Immature natural killer cell (primary cell): ENCODE measurements at regions not wholly inside any gene's neighbourhood (a gene's known extent, or its start where the extent isn't known, plus 50 kb on each side); places are given as distances from the start of the nearest gene placed in this dataset.
"Not testable (repeated sequence)": the region's sequence is repeated elsewhere in the genome, so short reads cannot be mapped to it uniquely, and the experiment has no call there.

Experiments
- DNase-seq, 3 donors: peaks; one replicate each; pipeline ENCODE4 v3.0.0; 2022; ENCODE audit warnings: mixed read lengths in 1 of 3
- H3K27ac Mint-ChIP-seq, 6 donors: one replicate each; pipeline ENCODE4 v1.8.0; 2020; ENCODE audit warnings: mixed read lengths in 6 of 6, mild to moderate bottlenecking in 5 of 6, inconsistent platforms in 4 of 6, moderate library complexity in 3 of 6
- H3K27me3 Mint-ChIP-seq, 3 donors: one replicate each; pipeline ENCODE4 v1.8.0; 2020 to 2021; ENCODE audit warnings: low read depth in 3 of 3, mild to moderate bottlenecking in 3 of 3, mixed read lengths in 3 of 3, moderate library complexity in 3 of 3, inconsistent platforms in 1 of 3
- H3K36me3 Mint-ChIP-seq, 3 donors: one replicate each; pipeline ENCODE4 v1.8.0; 2020; ENCODE audit warnings: mixed read lengths in 3 of 3, inconsistent platforms in 2 of 3, mild to moderate bottlenecking in 2 of 3
- H3K4me1 Mint-ChIP-seq, 2 donors: one replicate each; pipeline ENCODE4 v1.8.0; 2020; ENCODE audit warnings: inconsistent platforms in 2 of 2, mild to moderate bottlenecking in 2 of 2, mixed read lengths in 2 of 2, moderate library complexity in 1 of 2
- H3K4me3 Mint-ChIP-seq, 5 donors: one replicate each; pipeline ENCODE4 v1.8.0; 2020; ENCODE audit warnings: mild to moderate bottlenecking in 5 of 5, mixed read lengths in 5 of 5, inconsistent platforms in 3 of 5, moderate library complexity in 3 of 5
- H3K9me3 Mint-ChIP-seq, 6 donors: one replicate each; pipeline ENCODE4 v1.8.0; 2020; ENCODE audit warnings: mild to moderate bottlenecking in 6 of 6, mixed read lengths in 6 of 6, inconsistent platforms in 4 of 6, moderate library complexity in 3 of 6

DNA sequence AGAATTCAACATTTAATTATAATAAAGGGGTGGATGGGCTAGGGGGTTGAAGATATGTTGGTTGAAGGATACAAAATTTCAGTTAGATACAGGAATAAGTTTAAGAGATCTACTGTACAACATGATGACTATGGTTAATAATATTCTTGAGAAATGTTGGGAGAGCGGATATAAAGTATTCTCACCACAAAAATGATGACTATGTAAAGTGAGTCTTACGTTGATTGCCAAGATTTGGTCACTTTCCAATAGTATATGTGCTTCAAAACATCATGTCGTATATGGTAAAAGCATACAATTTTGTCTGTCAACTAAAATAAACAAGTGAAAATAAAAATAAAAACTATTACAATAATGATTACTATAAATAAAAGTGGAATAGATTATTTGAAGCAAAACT is 802.0 kb downstream of the C12orf50 start:
- no peak for DNase-seq

DNA sequence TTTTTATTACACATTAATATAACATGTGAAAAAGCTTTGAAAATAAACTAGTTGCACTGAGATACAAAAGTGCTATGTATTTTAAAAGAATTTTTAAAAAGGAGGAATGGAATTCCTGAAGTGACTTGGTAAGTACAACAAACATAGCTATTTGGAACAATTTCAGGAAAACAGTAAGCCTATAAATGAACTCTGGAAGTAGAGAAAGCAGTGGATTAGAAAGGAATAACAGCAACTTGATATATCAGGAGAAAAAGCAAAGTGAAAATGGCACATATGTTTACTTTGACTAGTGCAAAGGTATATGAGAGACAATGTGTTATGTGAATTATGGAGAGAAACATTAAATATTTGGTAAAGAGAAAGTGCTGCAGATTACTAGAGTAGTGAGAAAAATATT is 811.7 kb downstream of the C12orf50 start:
- Mint-ChIP-seq H3K27ac (no peak overlapping the region), H3K36me3 (no peaks in the 10 kb centered on the region), H3K4me1 (no peaks in the 10 kb centered on the region), H3K27me3 (no peaks in the 10 kb centered on the region), H3K9me3 (peaks cover 0 to 22% (median 5%) of the 10 kb centered on the region in 6 donors), H3K4me3 (no peak overlapping the region)
- no peak for DNase-seq

More for the DNA sequence above, 802.0 kb downstream of the C12orf50 start:
- Mint-ChIP-seq H3K36me3 (no peaks in the 10 kb centered on the region), H3K27me3 (no peaks in the 10 kb centered on the region), H3K4me3 (no peak overlapping the region), H3K9me3 (peaks cover 0 to 21% (median 7%) of the 10 kb centered on the region in 6 donors), H3K27ac (no peak overlapping the region), H3K4me1 (no peaks in the 10 kb centered on the region)

DNA sequence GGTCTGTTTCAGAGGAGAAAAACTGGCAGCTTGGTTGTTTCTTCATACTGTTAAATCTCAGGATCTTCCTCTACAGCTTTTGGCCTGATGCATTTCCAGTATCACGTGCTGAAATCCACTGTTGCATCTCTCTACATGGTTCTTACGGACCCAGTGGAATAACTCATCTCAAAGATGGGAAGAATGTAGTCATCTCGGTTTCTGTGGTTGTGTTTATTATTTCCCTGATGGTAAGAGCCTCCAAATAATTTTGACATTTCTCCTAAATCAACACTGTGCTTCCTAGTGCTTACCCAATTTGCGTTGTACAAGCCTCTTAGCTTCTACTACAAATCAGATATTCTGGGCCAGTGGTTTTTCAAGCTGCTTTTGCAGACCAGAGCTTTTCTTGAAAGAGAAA is 812.8 kb downstream of the C12orf50 start:
- no peaks in the 10 kb centered on the region for H3K27me3 Mint-ChIP-seq
- no peak for DNase-seq
- H3K4me1 Mint-ChIP-seq = no peaks in the 10 kb centered on the region
- no peak overlapping the region for H3K4me3 Mint-ChIP-seq
- H3K9me3 Mint-ChIP-seq = peaks cover 0 to 30% (median 9%) of the 10 kb centered on the region in 6 donors
- no peaks in the 10 kb centered on the region for H3K36me3 Mint-ChIP-seq
- no peak overlapping the region for H3K27ac Mint-ChIP-seq

DNA sequence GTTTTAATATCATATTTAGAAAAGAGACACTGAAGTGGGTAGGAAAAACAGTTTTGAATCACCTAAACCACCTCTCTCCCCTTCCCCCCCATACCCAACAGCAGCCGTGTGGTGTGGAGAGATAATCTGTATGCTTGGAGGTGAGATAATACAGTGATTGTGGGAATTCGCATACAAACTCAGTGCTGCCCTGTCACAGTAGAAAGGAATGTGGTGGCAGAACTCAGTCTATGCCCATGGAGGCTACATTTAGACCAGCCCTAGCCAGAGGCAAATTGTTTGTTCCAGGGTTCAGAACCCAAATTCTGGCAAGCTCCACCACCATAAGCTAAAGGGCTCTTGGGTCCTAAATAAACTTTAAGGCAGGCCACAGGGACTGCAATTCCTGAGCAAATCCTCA is 827.0 kb downstream of the C12orf50 start:
- peaks cover 0 to 3% (median 0%) of the 10 kb centered on the region in 3 donors for H3K36me3 Mint-ChIP-seq
- no peak overlapping the region for H3K27ac Mint-ChIP-seq
- no peaks in the 10 kb centered on the region for H3K4me1 Mint-ChIP-seq
- peaks cover 0 to 1% (median 0%) of the 10 kb centered on the region in 3 donors for H3K27me3 Mint-ChIP-seq
- peaks cover 19 to 64% (median 26%) of the 10 kb centered on the region in 6 donors for H3K9me3 Mint-ChIP-seq
- H3K4me3 Mint-ChIP-seq = no peak overlapping the region
- DNase-seq = no peak

DNA sequence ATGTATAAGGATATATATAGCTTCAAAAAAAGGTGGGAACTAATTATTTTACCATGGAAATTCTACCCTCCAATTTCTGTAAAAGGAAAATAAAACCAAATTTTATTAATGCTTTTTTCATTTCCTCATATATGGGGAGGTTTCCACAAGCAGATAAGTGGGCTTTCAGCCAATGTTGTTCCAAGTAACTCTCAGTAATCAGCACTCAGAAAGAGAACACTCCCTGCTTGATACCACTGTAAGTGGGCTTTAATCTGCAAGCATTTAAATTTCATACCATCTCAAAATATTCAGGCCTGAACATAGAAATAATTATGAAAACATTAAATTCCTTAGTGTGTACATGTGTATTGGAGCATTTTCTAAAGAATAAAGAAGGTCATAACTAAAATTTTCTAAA is 827.6 kb downstream of the C12orf50 start:
- Mint-ChIP-seq H3K36me3 (peaks cover 0 to 3% (median 0%) of the 10 kb centered on the region in 3 donors), H3K27me3 (peaks cover 0 to 1% (median 0%) of the 10 kb centered on the region in 3 donors), H3K4me1 (no peaks in the 10 kb centered on the region), H3K27ac (no peak overlapping the region), H3K4me3 (no peak overlapping the region), H3K9me3 (peaks cover 16 to 59% (median 23%) of the 10 kb centered on the region in 6 donors)
- no peak for DNase-seq

DNA sequence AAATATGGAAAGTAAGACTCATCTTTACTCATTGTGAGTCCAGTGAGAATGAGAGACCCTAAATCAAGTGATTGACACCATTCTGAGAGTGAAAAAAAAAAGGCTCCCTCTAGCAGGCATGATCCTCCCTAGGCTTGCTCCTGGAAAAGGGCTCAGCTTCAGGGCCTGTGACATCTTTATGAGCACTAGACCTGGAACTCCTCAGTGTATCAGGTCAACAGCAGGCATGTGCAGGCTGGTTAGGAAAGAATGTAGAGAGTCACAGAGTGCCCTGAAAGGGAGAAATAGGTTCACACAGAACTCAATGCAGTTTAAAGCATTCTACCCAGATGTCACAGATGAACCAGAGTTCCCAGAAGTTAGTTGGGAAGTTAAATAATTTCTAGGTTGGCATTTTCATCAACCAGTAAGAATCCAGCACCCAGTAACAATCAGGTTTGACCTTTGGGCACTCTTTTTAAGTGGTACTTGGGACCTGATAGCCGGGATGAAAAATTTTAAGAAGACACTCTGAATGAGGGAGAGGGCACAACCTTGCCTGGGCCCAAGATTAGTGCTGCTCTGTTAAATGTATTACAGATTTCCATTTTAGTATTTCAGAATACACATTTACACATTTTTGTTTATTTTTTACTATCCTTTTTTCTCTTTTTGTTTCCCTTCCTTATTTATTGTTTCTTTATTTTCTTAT is 828.8 kb downstream of the C12orf50 start:
- H3K27me3 Mint-ChIP-seq = peaks cover 0 to 1% (median 0%) of the 10 kb centered on the region in 3 donors
- H3K27ac Mint-ChIP-seq = no peak overlapping the region
- no peak for DNase-seq
- H3K4me1 Mint-ChIP-seq = no peaks in the 10 kb centered on the region
- H3K36me3 Mint-ChIP-seq = peaks cover 0 to 3% (median 0%) of the 10 kb centered on the region in 3 donors
- no peak overlapping the region for H3K4me3 Mint-ChIP-seq
- peaks cover 15 to 50% (median 21%) of the 10 kb centered on the region in 6 donors for H3K9me3 Mint-ChIP-seq

DNA sequence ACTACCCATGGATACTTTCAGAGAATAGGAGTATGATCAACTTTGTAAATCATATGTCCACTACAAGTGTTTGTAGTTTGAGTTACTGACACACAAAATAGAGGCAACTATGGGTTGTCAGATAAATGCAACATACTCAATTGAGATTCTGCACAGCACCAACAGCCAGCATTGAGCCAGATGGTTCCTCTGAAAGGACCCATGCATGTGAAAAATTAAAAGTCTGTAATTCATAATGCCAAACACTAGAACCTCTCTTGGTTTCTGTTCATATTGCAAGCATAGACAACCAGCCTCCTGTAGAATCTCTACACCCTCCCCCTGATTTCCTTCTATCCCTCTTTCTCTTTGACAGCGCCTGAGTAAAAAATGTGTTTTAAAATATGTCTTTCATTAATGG is 831.0 kb downstream of the C12orf50 start:
- DNase-seq = no peak
- peaks cover 10 to 37% (median 15%) of the 10 kb centered on the region in 6 donors for H3K9me3 Mint-ChIP-seq
- no peak overlapping the region for H3K4me3 Mint-ChIP-seq
- H3K27ac Mint-ChIP-seq = no peak overlapping the region
- H3K27me3 Mint-ChIP-seq = peaks cover 0 to 2% (median 1%) of the 10 kb centered on the region in 3 donors
- H3K36me3 Mint-ChIP-seq = peaks cover 0 to 3% (median 0%) of the 10 kb centered on the region in 3 donors
- H3K4me1 Mint-ChIP-seq = no peaks in the 10 kb centered on the region

DNA sequence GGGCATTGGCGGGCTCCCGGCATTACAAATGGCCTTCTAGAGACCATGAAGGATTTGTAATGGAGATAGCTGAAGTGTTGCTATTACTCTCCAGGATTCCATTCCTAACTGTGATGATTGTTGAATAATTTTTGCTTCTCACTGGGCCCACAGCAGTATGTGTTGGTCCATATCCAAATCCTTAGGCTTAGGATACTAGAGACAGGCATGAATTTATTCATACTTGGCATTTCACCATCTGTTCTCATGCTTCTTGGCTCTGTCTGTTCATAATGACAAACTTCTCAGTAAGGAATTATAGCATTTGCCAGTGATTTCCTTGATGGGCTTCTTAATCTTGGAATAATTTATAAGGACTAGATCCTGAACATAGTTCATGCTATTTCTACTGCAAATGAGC is 832.9 kb downstream of the C12orf50 start:
- Mint-ChIP-seq H3K27me3 (peaks cover 0 to 2% (median 1%) of the 10 kb centered on the region in 3 donors), H3K4me3 (no peak overlapping the region), H3K9me3 (peaks cover 5 to 37% (median 12%) of the 10 kb centered on the region in 6 donors), H3K27ac (no peak overlapping the region), H3K4me1 (no peaks in the 10 kb centered on the region), H3K36me3 (peaks cover 0 to 3% (median 0%) of the 10 kb centered on the region in 3 donors)
- DNase-seq = no peak

DNA sequence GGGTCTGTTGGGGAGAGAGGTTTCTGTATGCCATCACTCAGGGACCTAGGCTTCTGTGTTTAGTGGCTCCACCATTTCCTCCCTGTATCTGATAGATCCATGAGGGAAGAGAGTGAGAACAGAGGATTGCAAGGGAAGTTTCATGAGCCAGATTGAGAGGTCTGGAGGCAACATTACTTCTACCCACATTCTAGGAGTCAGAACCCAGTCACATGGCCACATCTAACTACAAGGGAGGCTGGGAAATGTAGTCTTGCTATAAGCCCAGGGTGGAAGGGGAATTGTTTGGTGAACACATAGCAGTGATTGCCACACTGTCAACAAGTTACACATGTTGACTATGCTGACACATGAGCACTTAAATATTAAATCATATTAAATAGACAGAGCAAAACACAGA is 834.8 kb downstream of the C12orf50 start:
- H3K4me1 Mint-ChIP-seq, H3K27me3 Mint-ChIP-seq, H3K4me3 Mint-ChIP-seq, H3K27ac Mint-ChIP-seq, DNase-seq, H3K36me3 Mint-ChIP-seq: not testable (repeated sequence)
- H3K9me3 Mint-ChIP-seq = peaks cover 0 to 29% (median 11%) of the 10 kb centered on the region in 6 donors

DNA sequence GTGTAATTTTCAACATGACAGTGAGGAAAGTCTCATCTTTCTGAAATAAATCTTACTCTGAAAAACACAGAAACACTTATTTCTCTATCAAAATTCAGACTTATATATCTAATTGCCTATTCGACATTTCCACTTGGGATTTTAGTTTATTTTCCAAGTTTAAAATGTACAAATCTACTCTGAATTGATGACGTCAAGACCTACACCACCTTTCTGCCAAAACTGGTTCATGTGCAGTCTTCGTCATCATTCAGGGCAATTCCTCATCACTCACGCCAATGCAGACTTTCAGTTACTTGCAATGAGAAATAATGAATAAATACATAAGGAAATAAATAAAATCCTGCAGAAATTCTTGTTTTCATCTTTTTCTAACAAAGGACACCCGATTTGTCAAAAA is 843.8 kb downstream of the C12orf50 start:
- Mint-ChIP-seq H3K27me3 (no peaks in the 10 kb centered on the region), H3K4me3 (no peak overlapping the region), H3K9me3 (peaks cover 3 to 32% (median 8%) of the 10 kb centered on the region in 6 donors), H3K27ac (no peak overlapping the region), H3K4me1 (no peaks in the 10 kb centered on the region), H3K36me3 (no peaks in the 10 kb centered on the region)
- no peak for DNase-seq

DNA sequence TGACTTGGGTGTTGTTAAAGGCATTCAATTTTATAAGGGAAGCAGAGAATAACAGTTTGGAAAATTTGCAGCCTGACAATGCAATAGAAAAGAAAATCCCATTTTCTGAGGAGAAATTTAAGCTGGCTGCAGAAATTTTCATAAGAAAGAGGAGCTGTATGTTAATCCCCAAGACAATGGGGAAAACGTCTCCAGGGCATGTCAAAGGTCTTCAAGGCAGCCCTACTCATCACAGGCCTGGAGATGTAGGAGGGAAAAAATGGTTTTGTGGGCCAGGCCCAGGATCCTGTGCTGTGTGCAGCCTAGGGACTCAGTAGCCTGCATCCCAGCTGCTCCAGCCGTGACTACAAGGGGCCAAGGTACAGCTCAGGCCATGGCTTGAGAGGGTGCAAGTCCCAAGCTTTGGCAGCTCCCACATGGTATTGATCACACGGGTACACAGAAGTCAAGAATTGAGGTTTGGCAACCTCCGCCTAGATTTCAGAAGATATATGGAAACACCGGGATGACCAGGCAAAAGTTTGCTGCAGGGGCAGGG is 846.4 kb downstream of the C12orf50 start:
- H3K27me3 Mint-ChIP-seq = peaks cover 0 to 2% (median 0%) of the 10 kb centered on the region in 3 donors
- no peak overlapping the region for H3K4me3 Mint-ChIP-seq
- peaks cover 3 to 29% (median 13%) of the 10 kb centered on the region in 6 donors for H3K9me3 Mint-ChIP-seq
- DNase-seq = no peak
- H3K36me3 Mint-ChIP-seq = no peaks in the 10 kb centered on the region
- H3K27ac Mint-ChIP-seq = no peak overlapping the region
- no peaks in the 10 kb centered on the region for H3K4me1 Mint-ChIP-seq

DNA sequence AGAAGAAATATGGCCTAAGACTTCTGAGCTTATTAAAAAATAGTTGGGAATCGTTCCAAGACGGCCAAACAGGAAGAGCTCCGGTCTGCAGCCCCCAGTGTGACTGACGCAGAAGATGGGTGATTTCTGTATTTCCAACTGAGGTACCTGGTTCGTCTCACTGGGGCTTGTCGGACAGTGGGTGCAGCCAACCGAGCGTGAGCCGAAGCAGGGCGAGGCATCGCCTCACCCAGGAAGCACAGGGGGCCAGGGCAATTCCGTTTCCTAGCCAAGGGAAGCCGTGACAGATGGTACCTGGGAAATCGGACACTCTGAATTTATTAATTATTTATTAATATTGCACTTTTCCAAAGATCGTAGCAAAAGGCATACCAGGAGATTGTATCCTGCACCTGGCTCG is 857.8 kb downstream of the C12orf50 start:
- Mint-ChIP-seq H3K4me1 (no peaks in the 10 kb centered on the region), H3K9me3 (peaks cover 6 to 74% (median 47%) of the 10 kb centered on the region in 6 donors), H3K27me3 (peaks cover 0 to 3% (median 1%) of the 10 kb centered on the region in 3 donors), H3K27ac (no peak overlapping the region), H3K4me3 (no peak overlapping the region), H3K36me3 (peaks cover 0 to 6% (median 3%) of the 10 kb centered on the region in 3 donors)
- no peak for DNase-seq

DNA sequence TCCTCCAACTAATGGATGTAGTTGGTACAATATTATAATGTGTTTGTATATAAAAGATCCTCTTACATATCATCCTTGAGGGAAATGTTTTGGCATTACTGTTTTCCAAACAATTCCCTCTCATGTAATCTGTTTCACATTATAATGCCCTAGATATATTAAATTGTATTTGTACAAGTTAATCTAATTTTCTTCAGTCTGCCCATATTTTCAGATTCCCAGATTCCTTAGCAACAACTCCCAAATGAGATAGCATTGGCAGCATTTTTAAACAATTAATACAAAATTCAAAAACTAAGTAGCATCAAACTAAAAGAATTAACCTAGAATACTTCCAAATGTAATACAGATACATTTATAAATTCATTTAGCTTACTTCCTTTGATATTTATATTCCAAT is 860.2 kb downstream of the C12orf50 start:
- Mint-ChIP-seq H3K4me3 (no peak overlapping the region), H3K27me3 (peaks cover 0 to 3% (median 1%) of the 10 kb centered on the region in 3 donors), H3K9me3 (peaks cover 10 to 72% (median 45%) of the 10 kb centered on the region in 6 donors), H3K4me1 (no peaks in the 10 kb centered on the region), H3K27ac (no peak overlapping the region), H3K36me3 (peaks cover 0 to 6% (median 0%) of the 10 kb centered on the region in 3 donors)
- no peak for DNase-seq

DNA sequence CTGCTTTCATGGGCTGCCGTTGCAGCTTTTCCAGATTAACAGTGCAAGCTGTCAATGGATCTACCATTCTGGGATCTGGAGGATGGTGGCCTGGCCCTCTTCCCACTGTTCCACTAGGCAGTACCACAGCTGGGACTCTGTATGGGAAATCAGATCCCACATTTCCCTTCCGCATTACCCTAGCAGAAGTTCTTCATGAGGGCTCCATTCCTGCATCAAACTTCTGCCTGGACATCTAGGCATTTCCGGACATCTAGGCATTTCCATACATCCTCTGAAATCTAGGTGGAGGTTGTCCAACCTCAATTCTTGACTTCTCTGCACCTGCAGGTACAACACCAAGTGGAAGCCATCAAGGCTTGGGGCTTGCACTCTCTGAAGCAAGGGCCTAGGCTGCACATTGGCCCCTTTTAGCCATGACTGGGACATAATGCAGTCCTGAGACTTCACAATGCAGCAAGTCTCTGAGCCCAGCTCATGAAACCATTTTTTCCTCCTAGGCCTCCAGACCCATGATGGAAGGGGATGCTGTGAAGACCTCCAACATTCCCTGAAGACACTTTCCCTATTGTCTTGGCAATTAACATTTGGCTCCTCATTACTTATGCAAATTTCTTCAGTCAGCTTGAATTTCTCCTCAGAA is 863.3 kb downstream of the C12orf50 start:
- peaks cover 0 to 1% (median 0%) of the 10 kb centered on the region in 3 donors for H3K27me3 Mint-ChIP-seq
- H3K36me3 Mint-ChIP-seq = peaks cover 0 to 3% (median 0%) of the 10 kb centered on the region in 3 donors
- peaks cover 11 to 68% (median 40%) of the 10 kb centered on the region in 6 donors for H3K9me3 Mint-ChIP-seq
- H3K4me1 Mint-ChIP-seq = no peaks in the 10 kb centered on the region
- no peak for DNase-seq
- no peak overlapping the region for H3K4me3 Mint-ChIP-seq
- no peak overlapping the region for H3K27ac Mint-ChIP-seq
